ENCODE measurements at regions not wholly inside any gene's neighbourhood (a gene's known extent, or its start where the extent isn't known, plus 50 kb on each side); places are given as distances from the start of the nearest gene placed in this dataset.

DNA sequence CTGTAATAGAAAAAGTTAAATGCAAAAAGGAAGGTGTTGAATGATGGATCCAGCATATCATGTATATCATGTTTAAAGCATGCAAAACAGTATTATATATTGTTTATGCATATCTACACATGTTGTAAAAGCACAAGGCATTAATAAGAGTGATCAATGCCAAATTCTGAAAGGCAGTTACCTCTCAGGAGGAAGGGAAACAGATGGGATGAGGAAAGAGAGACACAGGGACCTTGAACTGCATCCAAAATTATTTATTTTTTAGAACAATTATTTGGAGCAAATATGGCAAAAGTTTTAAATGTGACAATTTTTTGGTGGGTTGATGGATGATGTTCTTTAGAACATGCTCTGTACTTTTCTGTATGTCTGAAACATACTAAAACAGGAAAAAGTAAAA lies 193.4 kb downstream of the CLCN4 start:
- H3K27me3 ChIP-seq (replicated peaks in 1 of 7), result no peaks in the 10 kb centered on the region
- H3K4me1 ChIP-seq, result no peaks in the 10 kb centered on the region
- H3K9me3 ChIP-seq, result peaks cover 0 to 14% (median 0%) of the 10 kb centered on the region in 8 donors
- no peak overlapping the region for H3K4me3 ChIP-seq
- intact Hi-C loops (cut with DNase I; ENCODE audit: low total_unique reads), result no loop called here
- no peaks in the 10 kb centered on the region for H3K36me3 ChIP-seq
- no peak for DNase-seq
- no peak overlapping the region for H3K27ac ChIP-seq
- TF ChIP-seq, protein P1, sequence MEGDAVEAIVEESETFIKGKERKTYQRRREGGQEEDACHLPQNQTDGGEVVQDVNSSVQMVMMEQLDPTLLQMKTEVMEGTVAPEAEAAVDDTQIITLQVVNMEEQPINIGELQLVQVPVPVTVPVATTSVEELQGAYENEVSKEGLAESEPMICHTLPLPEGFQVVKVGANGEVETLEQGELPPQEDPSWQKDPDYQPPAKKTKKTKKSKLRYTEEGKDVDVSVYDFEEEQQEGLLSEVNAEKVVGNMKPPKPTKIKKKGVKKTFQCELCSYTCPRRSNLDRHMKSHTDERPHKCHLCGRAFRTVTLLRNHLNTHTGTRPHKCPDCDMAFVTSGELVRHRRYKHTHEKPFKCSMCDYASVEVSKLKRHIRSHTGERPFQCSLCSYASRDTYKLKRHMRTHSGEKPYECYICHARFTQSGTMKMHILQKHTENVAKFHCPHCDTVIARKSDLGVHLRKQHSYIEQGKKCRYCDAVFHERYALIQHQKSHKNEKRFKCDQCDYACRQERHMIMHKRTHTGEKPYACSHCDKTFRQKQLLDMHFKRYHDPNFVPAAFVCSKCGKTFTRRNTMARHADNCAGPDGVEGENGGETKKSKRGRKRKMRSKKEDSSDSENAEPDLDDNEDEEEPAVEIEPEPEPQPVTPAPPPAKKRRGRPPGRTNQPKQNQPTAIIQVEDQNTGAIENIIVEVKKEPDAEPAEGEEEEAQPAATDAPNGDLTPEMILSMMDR (IDR thresholded peaks at IDR 0.05 in 8 of 11, conservative IDR thresholded peaks at IDR 0.05 in 3 of 11), result no peak
- TF ChIP-seq POLR2A (IDR thresholded peaks at IDR 0.05) (no peak), POLR2AphosphoS5 (IDR thresholded peaks at IDR 0.05) (no peak)

DNA sequence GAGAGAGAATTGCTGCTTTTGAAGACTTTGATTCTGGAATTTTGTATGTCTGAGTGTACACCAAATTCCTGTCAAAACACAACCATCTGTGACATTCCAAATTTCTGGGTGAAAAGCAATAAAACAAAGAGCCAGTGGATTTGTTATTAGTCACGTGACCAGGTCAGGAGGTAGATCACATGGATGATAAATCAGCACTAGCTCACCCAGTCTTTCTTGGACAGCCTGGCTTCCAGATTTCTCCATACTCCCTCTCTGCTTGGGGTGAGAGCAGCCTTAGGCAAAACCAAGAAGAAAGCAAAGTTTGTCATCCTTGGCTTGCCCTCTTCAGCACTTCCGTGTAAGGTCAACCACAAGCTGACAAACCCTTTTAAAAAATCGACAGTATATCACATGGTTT lies 194.2 kb downstream of the CLCN4 start:
- Histone ChIP-seq H3K27ac (no peak overlapping the region), H3K9me3 (peaks cover 0 to 14% (median 0%) of the 10 kb centered on the region in 8 donors), H3K4me1 (no peaks in the 10 kb centered on the region), H3K27me3 (replicated peaks in 1 of 7) (no peaks in the 10 kb centered on the region), H3K4me3 (no peak overlapping the region), H3K36me3 (no peaks in the 10 kb centered on the region)
- DNase-seq, result no peak
- WGBS, 5 donors, result 52 to 78% (median 58%) methylated on average over 2 to 3 of the region's 3 CpGs
- no peak for TF ChIP-seq POLR2A (IDR thresholded peaks at IDR 0.05)
- TF ChIP-seq, protein P1 (IDR thresholded peaks at IDR 0.05 in 8 of 11, conservative IDR thresholded peaks at IDR 0.05 in 3 of 11), result no peak
- TF ChIP-seq POLR2AphosphoS5 (IDR thresholded peaks at IDR 0.05), result no peak
- intact Hi-C loops (cut with DNase I; ENCODE audit: low total_unique reads), result no loop called here

DNA sequence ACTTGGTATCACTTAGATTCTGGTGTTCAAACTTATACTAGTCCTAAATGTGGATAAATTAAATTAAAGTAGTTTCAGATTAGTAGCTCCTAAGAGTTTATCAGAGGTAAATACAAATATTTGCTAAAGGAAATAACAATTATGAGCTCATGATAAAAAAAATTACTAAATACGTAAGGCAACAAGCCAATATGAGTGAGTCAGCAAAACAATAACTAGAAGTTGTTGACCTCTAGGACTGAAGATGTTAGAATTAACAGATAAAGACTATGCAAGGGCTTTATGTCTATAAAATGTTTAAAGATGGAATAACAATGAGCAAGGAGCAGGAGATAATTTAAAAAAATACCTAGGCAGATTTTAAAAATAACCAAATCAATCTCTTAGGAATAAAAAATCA lies 195.8 kb downstream of the CLCN4 start:
- TF ChIP-seq, protein P1 (IDR thresholded peaks at IDR 0.05 in 8 of 11, conservative IDR thresholded peaks at IDR 0.05 in 3 of 11), result no peak
- TF ChIP-seq POLR2AphosphoS5 (IDR thresholded peaks at IDR 0.05), result no peak
- TF ChIP-seq POLR2A (IDR thresholded peaks at IDR 0.05), result no peak
- Histone ChIP-seq H3K27ac (no peak overlapping the region), H3K9me3 (peaks cover 0 to 6% (median 0%) of the 10 kb centered on the region in 8 donors)

DNA sequence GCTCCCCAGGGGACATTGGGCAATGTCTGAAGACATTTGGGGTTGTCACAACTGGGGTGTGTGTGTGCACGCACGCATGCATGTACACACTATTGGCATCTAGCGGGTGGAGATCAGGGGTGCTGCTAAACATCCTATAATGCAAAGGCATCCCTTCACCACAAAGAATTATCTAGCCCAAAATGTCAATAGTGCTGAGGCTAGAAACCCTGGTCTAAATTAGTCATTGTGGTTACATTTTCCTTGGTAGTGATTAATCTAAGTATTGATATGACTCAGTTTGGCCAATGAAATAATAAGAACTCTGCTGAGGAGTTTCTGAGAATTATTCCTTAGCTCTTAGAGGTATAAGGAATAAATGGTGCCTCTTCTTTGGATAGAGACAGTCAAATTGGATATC lies 200.2 kb downstream of the CLCN4 start:
- Histone ChIP-seq H3K27me3 (replicated peaks in 1 of 7) (no peaks in the 10 kb centered on the region), H3K9me3 (no peaks in the 10 kb centered on the region), H3K4me1 (no peaks in the 10 kb centered on the region), H3K36me3 (no peaks in the 10 kb centered on the region), H3K4me3 (no peak overlapping the region), H3K27ac (no peak overlapping the region)
- no peak for TF ChIP-seq POLR2AphosphoS5 (IDR thresholded peaks at IDR 0.05)
- TF ChIP-seq POLR2A (IDR thresholded peaks at IDR 0.05), result no peak
- DNase-seq, result no peak
- intact Hi-C loops (cut with DNase I; ENCODE audit: low total_unique reads), result no loop called here
- 79 to 96% (median 85%) methylated on average over 3 of the region's 3 CpGs for WGBS, 5 donors

More for the DNA sequence above, 195.8 kb downstream of the CLCN4 start:
- intact Hi-C loops (cut with DNase I; ENCODE audit: low total_unique reads), result no loop called here
- H3K4me3 ChIP-seq, result no peak overlapping the region
- no peaks in the 10 kb centered on the region for H3K27me3 ChIP-seq (replicated peaks in 1 of 7)
- DNase-seq, result no peak
- no peaks in the 10 kb centered on the region for H3K36me3 ChIP-seq
- WGBS, 5 donors, result 64 to 82% (median 74%) methylated on average over 1 of the region's 1 CpG
- no peaks in the 10 kb centered on the region for H3K4me1 ChIP-seq

DNA sequence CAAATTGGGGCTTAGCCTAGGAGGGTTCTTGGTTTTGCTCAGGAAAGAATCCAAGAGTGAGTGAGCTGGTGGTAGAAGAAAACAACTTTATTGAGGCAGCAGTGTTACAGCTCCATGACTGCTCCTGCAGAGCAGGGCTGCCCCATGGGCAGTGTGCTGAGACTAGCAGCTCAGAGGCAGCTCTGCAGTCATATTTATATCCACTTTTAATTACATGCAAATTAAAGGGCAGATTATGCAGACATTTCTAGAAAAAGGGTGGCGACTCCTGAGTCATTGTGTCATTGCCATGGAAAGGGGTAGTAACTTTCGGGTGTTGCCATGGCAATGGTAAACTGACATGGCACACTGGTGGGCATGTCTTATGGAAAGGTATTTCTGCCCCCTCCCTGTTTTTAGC lies 202.2 kb downstream of the CLCN4 start:
- H3K4me1 ChIP-seq, result no peaks in the 10 kb centered on the region
- no peaks in the 10 kb centered on the region for H3K9me3 ChIP-seq
- intact Hi-C loops (cut with DNase I; ENCODE audit: low total_unique reads), result no loop called here
- H3K27me3 ChIP-seq (replicated peaks in 1 of 7), result no peaks in the 10 kb centered on the region
- H3K36me3 ChIP-seq, result no peaks in the 10 kb centered on the region
- no peak overlapping the region for H3K27ac ChIP-seq
- DNase-seq, result no peak
- H3K4me3 ChIP-seq, result no peak overlapping the region
- TF ChIP-seq POLR2A (IDR thresholded peaks at IDR 0.05) (no peak), POLR2AphosphoS5 (IDR thresholded peaks at IDR 0.05) (no peak)
- TF ChIP-seq, protein P1 (IDR thresholded peaks at IDR 0.05 in 8 of 11, conservative IDR thresholded peaks at IDR 0.05 in 3 of 11), result no peak
- 67 to 100% (median 93%) methylated on average over 2 of the region's 2 CpGs for WGBS, 5 donors

Data from spleen (tissue), 11 donors.